HepG2 (cell line): ENCODE measurements at regions not wholly inside any gene's neighbourhood (a gene's known extent, or its start where the extent isn't known, plus 50 kb on each side); places are given as distances from the start of the nearest gene placed in this dataset.
A peak's percentile ranks its signal among the peaks of the same experiment; 100 is the strongest.

Source experiments
- ATAC-seq: fragments of 200-7000 bp; cut with Tn5 transposase; 3 replicates; pipeline ENCODE4 v1.9.1; 2020; ENCODE audit warnings: mild to moderate bottlenecking, moderate library complexity
- BruUV-seq: library from RNA; stranded (reverse); fragments of 400-500 nt; replicated peaks from 2 replicates; lab custom pipeline; 2021; lab: Mats Ljungman, UMichigan
- CTCF ChIA-PET: fragments of 300-600 bp; formaldehyde crosslinking; extraction: SDS; loops from one replicate; lab custom pipeline; 2021; ENCODE audit warnings: low total read pairs, inconsistent platforms, low intra/inter-chr PET ratio; lab: Yijun Ruan, JAX
- POLR2A ChIA-PET: fragments of 350-600 bp; sonication (Branson Sonifier 250); formaldehyde crosslinking; loops from one replicate; lab custom pipeline; 2020; ENCODE audit warnings: antibody characterized with exemption, inconsistent platforms; lab: Yijun Ruan, JAX
- DNase-seq: peaks from one replicate; pipeline ENCODE4 v3.0.0-alpha.2; 2015; ENCODE audit warnings: low spot score
- FAIRE-seq: peaks from 3 replicates; lab custom pipeline; 2011; peaks lifted over from hg19 to GRCh38; lab: Jason Lieb, UNC
- H2AFZ ChIP-seq: one replicate; pipeline ENCODE4 v1.6.1; 2011; ENCODE audit warnings: low read length, inconsistent platforms
- H3K27ac ChIP-seq: fragments of 300-600 bp; 3 replicates; pipeline ENCODE4 v1.8.0; 2011; ENCODE audit warnings: mixed run types, mild to moderate bottlenecking, mixed read lengths, low read length, inconsistent platforms; ENCODE audit not compliant: insufficient read depth; ENCODE audit errors: extremely low read length
- H3K27me3 ChIP-seq, 2 experiments: fragments of 200-600 bp in 1 of 2; 2 replicates in 1 of 2; 3 replicates in 1 of 2; pipeline versions ENCODE4 v1.6.0 to v1.8.0; 2011; ENCODE audit warnings: low read length in 2 of 2, mild to moderate bottlenecking in 2 of 2, moderate library complexity in 2 of 2, inconsistent platforms in 1 of 2; ENCODE audit not compliant: insufficient read depth in 2 of 2, control insufficient read depth in 1 of 2
- H3K36me3 ChIP-seq, 2 experiments: fragments of 200-600 bp in 1 of 2; replicated peaks in 1 of 2; 2 replicates in 1 of 2; 3 replicates in 1 of 2; pipeline versions ENCODE4 v1.5.1 to v1.8.0; 2011; ENCODE audit warnings: low read length in 2 of 2, inconsistent platforms in 1 of 2; ENCODE audit not compliant: insufficient read depth in 2 of 2, control insufficient read depth in 1 of 2
- H3K4me1 ChIP-seq: 2 replicates; pipeline ENCODE4 v1.5.1; 2012; ENCODE audit warnings: low read length, inconsistent platforms; ENCODE audit not compliant: insufficient read depth
- H3K4me2 ChIP-seq: 2 replicates; pipeline ENCODE4 v1.6.0; 2011; ENCODE audit warnings: low read depth, low read length, inconsistent platforms
- H3K4me3 ChIP-seq, 3 experiments: fragments of 200-600 bp in 1 of 3; sonication (generic), shearing (Covaris generic) in 1 of 3; replicated peaks in 1 of 3; 2 replicates each; pipeline ENCODE4 v1.5.1; 2011 to 2016; ENCODE audit warnings: low read length in 3 of 3, inconsistent platforms in 2 of 3, low read depth in 2 of 3, mild to moderate bottlenecking in 2 of 3, control low read depth in 1 of 3, mixed read lengths in 1 of 3; ENCODE audit not compliant: insufficient read depth in 1 of 3
- H3K79me2 ChIP-seq: one replicate; pipeline ENCODE4 v1.6.1; 2011; ENCODE audit warnings: low read length, inconsistent platforms; ENCODE audit not compliant: insufficient read depth
- H3K9ac ChIP-seq: 2 replicates; pipeline ENCODE4 v1.6.0; 2011; ENCODE audit warnings: mild to moderate bottlenecking, low read depth, low read length, inconsistent platforms; ENCODE audit not compliant: insufficient read depth
- H3K9me3 ChIP-seq: 2 replicates; pipeline ENCODE4 v1.5.1; 2012; ENCODE audit warnings: mild to moderate bottlenecking, low read length
- H4K20me1 ChIP-seq: 2 replicates; pipeline ENCODE4 v1.6.0; 2011; ENCODE audit warnings: inconsistent platforms, mild to moderate bottlenecking, low read length, moderate library complexity; ENCODE audit not compliant: insufficient read depth
- AHR ChIP-seq: IDR thresholded peaks from 2 replicates; pipeline ENCODE4 v1.6.1; 2018; ENCODE audit warnings: missing genetic modification reagents, missing compliant biosample characterization
- ELF1 ChIP-seq: sonication (generic); formaldehyde crosslinking; IDR thresholded peaks from 2 replicates; pipeline ENCODE4 v1.4.0; 2020; ENCODE audit warnings: missing genetic modification reagents
- ESRRA ChIP-seq: sonication (generic); formaldehyde crosslinking; IDR thresholded peaks from 2 replicates; pipeline ENCODE4 v1.5.1; 2020; ENCODE audit warnings: mild to moderate bottlenecking, low read depth, missing genetic modification reagents
- FOXM1 ChIP-seq: sonication (generic); formaldehyde crosslinking; IDR thresholded peaks from 2 replicates; pipeline ENCODE4 v1.5.0; 2020; ENCODE audit warnings: missing genetic modification reagents
- GATAD2A ChIP-seq: IDR thresholded peaks from 2 replicates; pipeline ENCODE4 v1.6.1; 2016
- HNRNPL ChIP-seq: fragments of 200-400 bp; formaldehyde crosslinking; IDR thresholded peaks from 2 replicates; pipeline ENCODE4 v1.6.1; 2017; ENCODE audit warnings: mild to moderate bottlenecking, low read depth, low read length
- JUND ChIP-seq: sonication (generic); formaldehyde crosslinking; IDR thresholded peaks from 2 replicates; pipeline ENCODE4 v1.8.0; 2022; ENCODE audit warnings: mild to moderate bottlenecking, missing genetic modification reagents
- KDM5A ChIP-seq: fragments of 200-600 bp; sonication (generic); IDR thresholded peaks from 2 replicates; pipeline ENCODE4 v1.7.0; 2018; ENCODE audit warnings: antibody characterized with exemption, mild to moderate bottlenecking, low read length, borderline replicate concordance
- KLF12 ChIP-seq: sonication (generic); formaldehyde crosslinking; IDR thresholded peaks from 2 replicates; pipeline ENCODE4 v1.4.0; 2020; ENCODE audit warnings: missing genetic modification reagents, borderline replicate concordance
- MBNL3 ChIP-seq: fragments of 250-450 bp; sonication (Bioruptor Pico); conservative IDR thresholded peaks from 2 replicates; pipeline ENCODE4 v1.8.0; 2022; ENCODE audit warnings: mild to moderate bottlenecking, inconsistent platforms
- NR2F2 ChIP-seq: IDR thresholded peaks from 2 replicates; pipeline ENCODE4 v1.6.1; 2012; ENCODE audit warnings: low read depth, inconsistent platforms, borderline replicate concordance
- POLR2A ChIP-seq, 2 experiments: IDR thresholded peaks; 2 replicates each; pipeline ENCODE4 v1.6.1; 2011; ENCODE audit warnings: low read depth in 2 of 2, low read length in 2 of 2, mild to moderate bottlenecking in 1 of 2, moderate library complexity in 1 of 2; ENCODE audit not compliant: insufficient read depth in 1 of 2
- PPARG ChIP-seq: conservative IDR thresholded peaks from 2 replicates; pipeline ENCODE4 v1.6.1; 2016; ENCODE audit warnings: missing biosample characterization, missing genetic modification reagents
- SNAI1 ChIP-seq: sonication (generic); formaldehyde crosslinking; IDR thresholded peaks from 2 replicates; pipeline ENCODE4 v1.5.0; 2020; ENCODE audit warnings: mild to moderate bottlenecking, missing genetic modification reagents, borderline replicate concordance
- ZBTB7A ChIP-seq: sonication (generic); formaldehyde crosslinking; IDR thresholded peaks from 2 replicates; pipeline ENCODE4 v1.8.0; 2022; ENCODE audit warnings: mild to moderate bottlenecking, missing genetic modification reagents
- ZNF20 ChIP-seq: sonication (generic); formaldehyde crosslinking; IDR thresholded peaks from 2 replicates; pipeline ENCODE4 v1.4.0; 2020; ENCODE audit warnings: mild to moderate bottlenecking, moderate library complexity, missing genetic modification reagents
- ZNF207 ChIP-seq: fragments of 450-650 bp; IDR thresholded peaks from 2 replicates; pipeline ENCODE4 v1.6.1; 2016; ENCODE audit warnings: antibody characterized with exemption, borderline replicate concordance
- ZNF263 ChIP-seq: sonication (generic); formaldehyde crosslinking; IDR thresholded peaks from 2 replicates; pipeline ENCODE4 v1.4.0; 2020; ENCODE audit warnings: missing genetic modification reagents
- WGBS: methylation state at CpG from one replicate; pipeline ENCODE4 v1.1.6; 2017; ENCODE audit warnings: low lambda C conversion rate; 5-methylcytosine and 5-hydroxymethylcytosine counted together
- in situ Hi-C: cut with HindIII; loops from 2 replicates; pipeline ENCODE4 v1.10.0; 2017; ENCODE audit warnings: low pct_unique_long_range_greater_than_20kb; ENCODE audit not compliant: extremely low pct_ligation_motif_present
- intact Hi-C: fragments of 100-400 bp; cut with micrococcal nuclease; formaldehyde crosslinking; loops from one replicate; pipeline ENCODE4 v1.10.0; 2022; ENCODE audit not compliant: unreplicated experiment
- TF ChIP-seq, protein P1 (sequence below): sonication (generic); formaldehyde crosslinking; IDR thresholded peaks from 2 replicates; pipeline ENCODE4 v1.8.0; 2022; ENCODE audit warnings: mild to moderate bottlenecking, missing genetic modification reagents, moderate library complexity
- TF ChIP-seq, protein P2 (sequence below): sonication (generic); formaldehyde crosslinking; conservative IDR thresholded peaks from 2 replicates; pipeline ENCODE4 v1.8.0; 2022; ENCODE audit warnings: missing genetic modification reagents

DNA sequence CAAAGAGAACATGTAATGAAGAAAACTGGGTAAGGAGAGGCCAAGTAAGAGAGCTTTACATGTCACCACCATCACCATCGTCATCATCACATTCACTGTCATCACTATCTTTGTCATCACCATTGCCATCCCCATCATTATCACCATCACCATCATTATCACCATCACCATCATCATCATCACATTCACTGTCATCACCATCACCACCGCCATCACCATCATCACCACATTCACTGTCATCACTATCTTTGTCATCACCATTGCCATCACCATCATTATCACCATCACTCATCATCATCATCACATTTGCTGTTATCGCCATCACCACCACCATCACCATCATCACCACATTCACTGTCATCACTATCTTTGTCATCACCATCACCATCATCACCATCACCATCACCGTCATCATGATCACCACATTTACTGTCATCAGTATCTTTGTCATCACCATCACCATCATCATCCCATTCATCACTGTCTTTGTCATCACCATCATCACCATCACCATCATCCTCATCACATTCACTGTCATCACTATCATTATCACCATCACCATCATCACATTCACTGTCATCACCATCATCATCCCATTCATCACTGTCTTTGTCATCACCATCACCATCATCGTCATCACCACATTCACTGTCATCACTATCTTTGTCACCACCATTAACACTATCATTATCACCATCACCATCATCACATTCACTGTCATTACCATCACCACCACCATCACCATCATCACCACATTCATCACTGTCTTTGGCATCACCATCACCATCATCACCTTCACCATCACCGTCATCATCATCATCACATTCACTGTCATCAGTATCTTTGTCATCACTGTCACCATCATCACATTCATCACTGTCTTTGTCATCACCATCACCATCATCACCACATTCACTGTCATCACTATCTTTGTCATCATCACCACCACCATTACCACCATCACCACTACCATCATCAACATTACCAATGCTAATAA is 172.3 kb downstream of the ERMARD start (continued):
- TF ChIP-seq SNAI1 (no peak), KLF12 (no peak), ZNF207 (peak; percentile 81; the same call in 1 of the 2 replicates)

DNA sequence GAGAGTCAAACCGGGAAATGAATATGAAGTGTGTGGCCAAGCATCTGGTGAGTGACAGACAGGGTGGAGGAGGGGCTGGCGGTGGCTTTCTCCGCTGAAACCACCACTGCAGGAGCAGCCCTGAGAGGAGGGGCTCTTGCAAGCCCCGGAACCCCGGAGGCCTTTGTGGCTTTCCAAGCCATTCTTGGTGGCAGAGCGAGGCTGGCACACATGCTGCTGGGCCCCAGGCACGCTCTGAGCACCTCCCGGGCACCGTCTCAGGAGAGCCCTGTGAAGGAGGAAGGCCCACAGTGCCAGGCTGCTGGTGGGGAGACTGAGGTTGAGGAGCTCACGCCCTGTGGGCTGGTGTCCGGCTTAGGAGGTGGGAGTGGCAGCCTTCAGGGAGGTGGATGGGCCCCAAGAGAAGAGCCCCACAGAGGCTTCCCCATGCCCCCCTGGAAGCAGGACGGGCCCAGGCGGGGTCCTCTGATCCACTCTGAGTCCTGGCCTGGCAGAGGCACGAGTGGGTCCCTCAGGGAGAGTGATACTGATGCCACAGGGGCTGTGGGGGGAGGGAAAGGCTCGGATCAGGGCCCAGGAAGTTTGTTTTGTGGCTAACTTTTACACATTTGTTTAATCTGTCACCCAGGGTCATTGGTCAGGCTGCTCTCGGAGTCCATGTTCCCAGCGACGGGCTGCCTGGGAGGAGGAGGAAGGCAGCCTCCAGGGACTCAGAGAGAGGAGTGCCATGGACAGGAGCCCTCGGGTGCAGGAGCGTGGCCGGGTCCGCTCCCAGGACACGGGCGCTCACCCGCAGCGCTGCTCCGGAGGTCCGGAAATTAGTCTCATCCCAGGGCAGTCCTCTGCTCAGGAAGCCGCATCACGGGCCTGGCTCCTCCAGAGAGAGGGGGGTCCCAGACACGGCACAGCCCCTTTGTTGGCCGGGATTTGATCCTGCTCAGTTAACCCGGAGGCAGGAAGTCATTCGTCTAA is 170.7 kb downstream of the ERMARD start:
- BruUV-seq, result no TSS peak
- no peaks in the 10 kb centered on the region for H3K9me3 ChIP-seq
- POLR2A ChIA-PET, result no interaction called here
- peaks cover 0 to 10% of the 10 kb centered on the region in 2 experiments; a peak in 2 of 5 replicates for H3K27me3 ChIP-seq
- H3K4me2 ChIP-seq, result peak overlapping the region; percentile 72
- H3K79me2 ChIP-seq, result no peaks in the 10 kb centered on the region
- no peak overlapping the region for H3K27ac ChIP-seq
- H3K36me3 ChIP-seq, result no peaks in the 10 kb centered on the region
- H3K4me3 ChIP-seq, result peak overlapping the region; percentile 8 to 51 (median 25); a peak in 3 of 6 replicates
- in situ Hi-C loops, result no loop called here
- H4K20me1 ChIP-seq, result no peaks in the 10 kb centered on the region
- FAIRE-seq (no peak), ATAC-seq (peak; percentile 93), DNase-seq (peak; percentile 35)
- intact Hi-C loops, result no loop called here
- H3K4me1 ChIP-seq, result peaks cover 30% of the 10 kb centered on the region
- CTCF ChIA-PET, result no interaction called here
- no peak overlapping the region for H3K9ac ChIP-seq
- 23% methylated on average over 23 of the region's 34 CpGs for WGBS
- no peak overlapping the region for H2AFZ ChIP-seq
- TF ChIP-seq MBNL3 (CRISPR knock-in tag), result no peak
- TF ChIP-seq PPARG (CRISPR knock-in tag), result peak; percentile 48; the same call in 1 of the 2 replicates
- TF ChIP-seq ZBTB7A (CRISPR knock-in tag), result no peak
- no peak for TF ChIP-seq KDM5A
- TF ChIP-seq ESRRA (CRISPR knock-in tag), result no peak
- TF ChIP-seq, protein P1, sequence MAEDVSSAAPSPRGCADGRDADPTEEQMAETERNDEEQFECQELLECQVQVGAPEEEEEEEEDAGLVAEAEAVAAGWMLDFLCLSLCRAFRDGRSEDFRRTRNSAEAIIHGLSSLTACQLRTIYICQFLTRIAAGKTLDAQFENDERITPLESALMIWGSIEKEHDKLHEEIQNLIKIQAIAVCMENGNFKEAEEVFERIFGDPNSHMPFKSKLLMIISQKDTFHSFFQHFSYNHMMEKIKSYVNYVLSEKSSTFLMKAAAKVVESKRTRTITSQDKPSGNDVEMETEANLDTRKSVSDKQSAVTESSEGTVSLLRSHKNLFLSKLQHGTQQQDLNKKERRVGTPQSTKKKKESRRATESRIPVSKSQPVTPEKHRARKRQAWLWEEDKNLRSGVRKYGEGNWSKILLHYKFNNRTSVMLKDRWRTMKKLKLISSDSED (CRISPR knock-in tag), result no peak
- TF ChIP-seq POLR2A (IDR thresholded peaks at IDR 0.05; ENCODE audit: insufficient read depth in 1 of 2, low read depth in 2 of 2, low read length in 2 of 2), result peak in 1 of 2 experiments; percentile 34; a peak in 1 of 4 replicates
- no peak for TF ChIP-seq AHR (CRISPR knock-in tag)
- TF ChIP-seq, protein P2, sequence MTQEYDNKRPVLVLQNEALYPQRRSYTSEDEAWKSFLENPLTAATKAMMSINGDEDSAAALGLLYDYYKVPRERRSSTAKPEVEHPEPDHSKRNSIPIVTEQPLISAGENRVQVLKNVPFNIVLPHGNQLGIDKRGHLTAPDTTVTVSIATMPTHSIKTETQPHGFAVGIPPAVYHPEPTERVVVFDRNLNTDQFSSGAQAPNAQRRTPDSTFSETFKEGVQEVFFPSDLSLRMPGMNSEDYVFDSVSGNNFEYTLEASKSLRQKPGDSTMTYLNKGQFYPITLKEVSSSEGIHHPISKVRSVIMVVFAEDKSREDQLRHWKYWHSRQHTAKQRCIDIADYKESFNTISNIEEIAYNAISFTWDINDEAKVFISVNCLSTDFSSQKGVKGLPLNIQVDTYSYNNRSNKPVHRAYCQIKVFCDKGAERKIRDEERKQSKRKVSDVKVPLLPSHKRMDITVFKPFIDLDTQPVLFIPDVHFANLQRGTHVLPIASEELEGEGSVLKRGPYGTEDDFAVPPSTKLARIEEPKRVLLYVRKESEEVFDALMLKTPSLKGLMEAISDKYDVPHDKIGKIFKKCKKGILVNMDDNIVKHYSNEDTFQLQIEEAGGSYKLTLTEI (CRISPR knock-in tag), result no peak
- TF ChIP-seq JUND (CRISPR knock-in tag), result no peak
- TF ChIP-seq FOXM1 (CRISPR knock-in tag), result no peak
- no peak for TF ChIP-seq ZNF20 (CRISPR knock-in tag)
- peak; percentile 54; the same call in 1 of the 2 replicates for TF ChIP-seq NR2F2
- peak; percentile 18; the same call in 1 of the 2 replicates for TF ChIP-seq ELF1 (CRISPR knock-in tag)
- TF ChIP-seq ZNF263 (CRISPR knock-in tag), result peak; percentile 93
- peak; percentile 77; the same call in 1 of the 2 replicates for TF ChIP-seq HNRNPL
- TF ChIP-seq GATAD2A (CRISPR knock-in tag), result 0 out of 2 replicates have a peak, but pooled peaks have one; percentile 38
